SK-N-SH (cell line): ENCODE measurements at regions not wholly inside any gene's neighbourhood (a gene's known extent, or its start where the extent isn't known, plus 50 kb on each side); places are given as distances from the start of the nearest gene placed in this dataset.

Experiments
- CTCF ChIA-PET: fragments of 300-600, 350-600 bp; formaldehyde crosslinking; extraction: SDS; loops from one replicate; lab custom pipeline; 2021; lab: Yijun Ruan, JAX
- POLR2A ChIA-PET: fragments of 350-600 bp; sonication (Branson Sonifier 250); formaldehyde crosslinking; extraction: SDS; loops from one replicate; lab custom pipeline; 2020; ENCODE audit warnings: antibody characterized with exemption, inconsistent platforms; lab: Yijun Ruan, JAX
- DNase-seq: peaks from one replicate; pipeline ENCODE4 v3.0.0; 2012
- H2AFZ ChIP-seq: fragments of 200-600 bp; sonication (generic); 2 replicates; pipeline ENCODE4 v1.8.1; 2016; ENCODE audit warnings: antibody characterized with exemption, mild to moderate bottlenecking, low read depth
- H3F3A ChIP-seq: fragments of 200-600 bp; sonication (generic); replicated peaks from 2 replicates; pipeline ENCODE3; 2016; ENCODE audit warnings: antibody characterized with exemption, mild to moderate bottlenecking; ENCODE audit not compliant: insufficient read depth
- H3K27ac ChIP-seq, 2 experiments: fragments of 200-500 bp in 1 of 2; fragments of 200-600 bp in 1 of 2; sonication (Bioruptor generic) in 1 of 2; sonication (generic), shearing (Covaris generic) in 1 of 2; 2 replicates each; pipeline versions ENCODE4 v1.5.1 to v1.6.1; 2014 to 2016; ENCODE audit warnings: low read depth in 2 of 2, inconsistent platforms in 1 of 2, low read length in 1 of 2, mild to moderate bottlenecking in 1 of 2, mixed read lengths in 1 of 2
- H3K27me3 ChIP-seq: fragments of 200-600 bp; sonication (generic), shearing (Covaris generic); 2 replicates; pipeline ENCODE4 v1.6.1; 2016; ENCODE audit warnings: mixed run types; ENCODE audit not compliant: insufficient read depth
- H3K36me3 ChIP-seq, 2 experiments: fragments of 200-500 bp in 1 of 2; fragments of 200-600 bp in 1 of 2; sonication (Bioruptor generic) in 1 of 2; sonication (generic) in 1 of 2; replicated peaks in 1 of 2; 2 replicates each; pipeline versions ENCODE3 to v1.5.1; 2014 to 2016; ENCODE audit warnings: low read length in 1 of 2, mild to moderate bottlenecking in 1 of 2; ENCODE audit not compliant: insufficient read depth in 2 of 2, control insufficient read depth in 1 of 2
- H3K4me1 ChIP-seq, 2 experiments: fragments of 200-500 bp in 1 of 2; fragments of 200-600 bp in 1 of 2; sonication (Bioruptor generic) in 1 of 2; sonication (generic), shearing (Covaris generic) in 1 of 2; 2 replicates each; pipeline versions ENCODE4 v1.5.1 to v1.6.1; 2014 to 2016; ENCODE audit warnings: low read depth in 1 of 2, low read length in 1 of 2, mixed run types in 1 of 2; ENCODE audit not compliant: insufficient read depth in 2 of 2, control insufficient read depth in 1 of 2
- H3K4me2 ChIP-seq: fragments of 200-600 bp; sonication (generic), shearing (Covaris generic); 2 replicates; pipeline ENCODE4 v1.6.1; 2017; ENCODE audit warnings: mixed run types
- H3K4me3 ChIP-seq, 2 experiments: fragments of 200-500 bp in 1 of 2; fragments of 200-600 bp in 1 of 2; sonication (Bioruptor generic) in 1 of 2; sonication (generic), shearing (Covaris generic) in 1 of 2; 2 replicates each; pipeline versions ENCODE4 v1.5.1 to v1.8.1; 2014 to 2016; ENCODE audit warnings: low read depth in 2 of 2, inconsistent platforms in 1 of 2, low read length in 1 of 2, mild to moderate bottlenecking in 1 of 2, mixed read lengths in 1 of 2, moderate library complexity in 1 of 2
- H3K79me2 ChIP-seq: fragments of 200-600 bp; sonication (generic); 2 replicates; pipeline ENCODE4 v1.8.1; 2017; ENCODE audit warnings: mild to moderate bottlenecking; ENCODE audit not compliant: insufficient read depth
- H3K9ac ChIP-seq: fragments of 200-600 bp; sonication (generic); 2 replicates; pipeline ENCODE4 v1.6.1; 2017; ENCODE audit warnings: mixed run types
- H3K9me2 ChIP-seq: fragments of 200-600 bp; sonication (generic); 2 replicates; pipeline ENCODE4 v1.6.1; 2017; ENCODE audit warnings: mixed run types
- H3K9me3 ChIP-seq: fragments of 200-600 bp; sonication (generic); 2 replicates; pipeline ENCODE4 v1.6.1; 2017; ENCODE audit warnings: mixed run types, mild to moderate bottlenecking, moderate library complexity
- H4K20me1 ChIP-seq: fragments of 200-600 bp; sonication (generic); 2 replicates; pipeline ENCODE4 v1.6.1; 2017; ENCODE audit warnings: mild to moderate bottlenecking, mixed run types; ENCODE audit not compliant: insufficient read depth
- CTCF ChIP-seq: fragments of 200-600 bp; sonication (generic); IDR thresholded peaks from 2 replicates; pipeline ENCODE4 v1.6.1; 2017; ENCODE audit warnings: antibody characterized with exemption, mild to moderate bottlenecking, moderate library complexity
- EZH2phosphoT487 ChIP-seq: fragments of 200-600 bp; sonication (generic); IDR thresholded peaks from 2 replicates; pipeline ENCODE4 v1.6.1; 2017; ENCODE audit warnings: low read depth, mixed run types, mild to moderate bottlenecking, antibody characterized with exemption, moderate library complexity, borderline replicate concordance
- FOXM1 ChIP-seq: IDR thresholded peaks from 2 replicates; pipeline ENCODE4 v1.4.0; 2012; ENCODE audit warnings: low read depth, mild to moderate bottlenecking
- GABPA ChIP-seq: IDR thresholded peaks from 2 replicates; pipeline ENCODE4 v1.4.0; 2012; ENCODE audit warnings: low read depth, mild to moderate bottlenecking
- GATA2 ChIP-seq: sonication (generic); formaldehyde crosslinking; IDR thresholded peaks from 2 replicates; pipeline ENCODE4 v1.5.0; 2020; ENCODE audit warnings: mild to moderate bottlenecking, missing genetic modification reagents
- IRF3 ChIP-seq: fragments of 150-350 bp; IDR thresholded peaks from 2 replicates; pipeline ENCODE4 v1.6.1; 2016; ENCODE audit warnings: mild to moderate bottlenecking, low read depth, low read length
- JUND ChIP-seq: IDR thresholded peaks from 2 replicates; pipeline ENCODE4 v1.4.0; 2012
- MAX ChIP-seq: IDR thresholded peaks from 2 replicates; pipeline ENCODE4 v1.4.0; 2012; ENCODE audit warnings: low read depth
- MXI1 ChIP-seq: IDR thresholded peaks from 2 replicates; pipeline ENCODE4 v1.6.1; 2012; ENCODE audit warnings: mild to moderate bottlenecking, low read depth, low read length, improper control_type of control experiment
- RAD21 ChIP-seq: IDR thresholded peaks from 2 replicates; pipeline ENCODE4 v1.6.1; 2012; ENCODE audit warnings: mild to moderate bottlenecking, low read length
- RCOR1 ChIP-seq: fragments of 150-350 bp; IDR thresholded peaks from 2 replicates; pipeline ENCODE4 v1.6.1; 2017; ENCODE audit warnings: antibody characterized with exemption, low read length
- SIN3A ChIP-seq: IDR thresholded peaks from 2 replicates; pipeline ENCODE4 v1.6.1; 2012; ENCODE audit warnings: low read depth, mild to moderate bottlenecking, low read length, moderate library complexity, borderline replicate concordance
- TAF1 ChIP-seq: IDR thresholded peaks from 2 replicates; pipeline ENCODE4 v1.6.1; 2012; ENCODE audit warnings: low read depth, mild to moderate bottlenecking, low read length, moderate library complexity, borderline replicate concordance
- TCF12 ChIP-seq: IDR thresholded peaks from 2 replicates; pipeline ENCODE4 v1.4.0; 2012
- YY1 ChIP-seq: IDR thresholded peaks from 2 replicates; pipeline ENCODE4 v1.4.0; 2012; ENCODE audit warnings: low read depth, mild to moderate bottlenecking
- ZBTB33 ChIP-seq: IDR thresholded peaks from 2 replicates; pipeline ENCODE4 v1.4.0; 2012; ENCODE audit warnings: low read depth, borderline replicate concordance
- WGBS: methylation state at CpG from one replicate; pipeline ENCODE4 v1.1.6; 2017; ENCODE audit warnings: low lambda C conversion rate; 5-methylcytosine and 5-hydroxymethylcytosine counted together

GRCh38 chr3:110758208-110758607, 313.4 kb upstream of the NECTIN3 start (continued):
- no peak for TF ChIP-seq CTCF
- TF ChIP-seq RCOR1 = no peak
- TF ChIP-seq SIN3A = no peak
- TF ChIP-seq TCF12 = no peak
- TF ChIP-seq TAF1 = no peak
- no peak for TF ChIP-seq IRF3
- TF ChIP-seq EZH2phosphoT487 = no peak

GRCh38 chr3:110767156-110767555, 304.5 kb upstream of the NECTIN3 start:
- Histone ChIP-seq H3K27ac (no peak overlapping the region), H2AFZ (no peak overlapping the region), H3K9ac (no peak overlapping the region), H3K9me3 (0 out of 2 replicates have a peak, but pooled peaks cover 5% of the 10 kb centered on the region), H3K4me3 (no peak overlapping the region)
- CTCF ChIA-PET = interaction anchor here (1.1 kb wide), 1 partner anchor 13 kb away, joined by 4 read pairs; no protein-coding TSS in a partner anchor
- DNase-seq = no peak
- no peak for TF ChIP-seq GATA2 (CRISPR knock-in tag)
- no peak for TF ChIP-seq MAX
- TF ChIP-seq TCF12 = no peak
- no peak for TF ChIP-seq JUND
- no peak for TF ChIP-seq RAD21
- TF ChIP-seq FOXM1 = no peak
- no peak for TF ChIP-seq MXI1
- no peak for TF ChIP-seq GABPA
- TF ChIP-seq ZBTB33 = no peak
- TF ChIP-seq YY1 = no peak
- TF ChIP-seq, all 33 proteins: peak for 0
- Histone ChIP-seq H3K79me2 (no peaks in the 10 kb centered on the region), H3F3A (no peaks in the 10 kb centered on the region), H3K9me2 (no peaks in the 10 kb centered on the region), H3K4me1 (no peaks in the 10 kb centered on the region), H3K36me3 (no peaks in the 10 kb centered on the region), H4K20me1 (no peaks in the 10 kb centered on the region), H3K4me2 (no peak overlapping the region), H3K27me3 (no peaks in the 10 kb centered on the region)
- WGBS = 75% methylated on average over 2 of the region's 2 CpGs
- POLR2A ChIA-PET = no interaction called here
